Kidney epithelial cell (primary cell): ENCODE measurements at regions not wholly inside any gene's neighbourhood (a gene's known extent, or its start where the extent isn't known, plus 50 kb on each side); places are given as distances from the start of the nearest gene placed in this dataset.

Experiments
- DNase-seq: peaks from one replicate; pipeline ENCODE4 v3.0.0-alpha.2; 2010; ENCODE audit warnings: low read depth
- H3K27me3 ChIP-seq: 2 replicates; pipeline ENCODE4 v1.6.0; 2011; ENCODE audit warnings: low read length; ENCODE audit not compliant: control insufficient read depth, insufficient read depth
- H3K36me3 ChIP-seq: 2 replicates; pipeline ENCODE4 v1.5.1; 2011; ENCODE audit warnings: low read length; ENCODE audit not compliant: control insufficient read depth, insufficient read depth
- H3K4me3 ChIP-seq: 2 replicates; pipeline ENCODE4 v1.5.1; 2011; ENCODE audit warnings: low read depth, mild to moderate bottlenecking, control low read depth, low read length
- TF ChIP-seq, protein P1 (sequence below): IDR thresholded peaks from 2 replicates; pipeline ENCODE4 v1.5.1; 2011; ENCODE audit warnings: mild to moderate bottlenecking, moderate library complexity, low read length, control low read depth, inconsistent platforms; ENCODE audit not compliant: insufficient read depth, poor library complexity, severe bottlenecking

- no peaks in the 10 kb centered on the region for H3K36me3 ChIP-seq
- TF ChIP-seq, protein P1, sequence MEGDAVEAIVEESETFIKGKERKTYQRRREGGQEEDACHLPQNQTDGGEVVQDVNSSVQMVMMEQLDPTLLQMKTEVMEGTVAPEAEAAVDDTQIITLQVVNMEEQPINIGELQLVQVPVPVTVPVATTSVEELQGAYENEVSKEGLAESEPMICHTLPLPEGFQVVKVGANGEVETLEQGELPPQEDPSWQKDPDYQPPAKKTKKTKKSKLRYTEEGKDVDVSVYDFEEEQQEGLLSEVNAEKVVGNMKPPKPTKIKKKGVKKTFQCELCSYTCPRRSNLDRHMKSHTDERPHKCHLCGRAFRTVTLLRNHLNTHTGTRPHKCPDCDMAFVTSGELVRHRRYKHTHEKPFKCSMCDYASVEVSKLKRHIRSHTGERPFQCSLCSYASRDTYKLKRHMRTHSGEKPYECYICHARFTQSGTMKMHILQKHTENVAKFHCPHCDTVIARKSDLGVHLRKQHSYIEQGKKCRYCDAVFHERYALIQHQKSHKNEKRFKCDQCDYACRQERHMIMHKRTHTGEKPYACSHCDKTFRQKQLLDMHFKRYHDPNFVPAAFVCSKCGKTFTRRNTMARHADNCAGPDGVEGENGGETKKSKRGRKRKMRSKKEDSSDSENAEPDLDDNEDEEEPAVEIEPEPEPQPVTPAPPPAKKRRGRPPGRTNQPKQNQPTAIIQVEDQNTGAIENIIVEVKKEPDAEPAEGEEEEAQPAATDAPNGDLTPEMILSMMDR, result no peak
- no peak for DNase-seq
- no peaks in the 10 kb centered on the region for H3K27me3 ChIP-seq
- H3K4me3 ChIP-seq, result no peak overlapping the region
Measured at GRCh38 chr12:45601390-45601789, 128.1 kb upstream of the ARID2 start.

DNA sequence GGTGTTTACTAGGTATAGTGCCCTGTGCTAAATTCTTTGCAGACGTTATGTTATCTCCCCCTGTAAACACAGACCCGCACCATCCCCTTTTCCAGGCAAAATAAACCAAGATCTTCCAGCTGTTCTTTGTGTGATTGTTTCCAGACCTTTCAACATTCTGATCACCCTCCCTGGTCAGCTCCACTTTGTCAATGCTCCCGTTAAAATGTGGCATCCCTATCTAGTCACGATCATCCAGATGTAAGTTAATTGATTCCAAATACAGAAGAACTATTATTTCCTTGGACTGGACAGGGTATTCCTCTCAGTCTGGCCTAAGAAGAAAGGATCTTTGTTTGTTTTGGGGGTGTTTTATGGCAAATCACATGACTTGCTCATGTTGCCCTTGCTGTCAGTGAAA, 127.6 kb upstream of the ARID2 start:
- DNase-seq, result no peak
- Histone ChIP-seq H3K4me3 (no peak overlapping the region), H3K36me3 (no peaks in the 10 kb centered on the region), H3K27me3 (no peaks in the 10 kb centered on the region)
- TF ChIP-seq, protein P1, result no peak

- Histone ChIP-seq H3K4me3 (no peak overlapping the region), H3K36me3 (no peaks in the 10 kb centered on the region), H3K27me3 (no peaks in the 10 kb centered on the region)
- TF ChIP-seq, protein P1, result no peak
- DNase-seq, result no peak
Measured at GRCh38 chr12:45605624-45606023, 123.9 kb upstream of the ARID2 start.

GRCh38 chr12:45611061-45611460, 118.4 kb upstream of the ARID2 start:
- TF ChIP-seq, protein P1, result no peak
- Histone ChIP-seq H3K36me3 (no peaks in the 10 kb centered on the region), H3K27me3 (no peaks in the 10 kb centered on the region), H3K4me3 (no peak overlapping the region)
- no peak for DNase-seq

GRCh38 chr12:45611495-45611894, 118.0 kb upstream of the ARID2 start:
- TF ChIP-seq, protein P1, result no peak

GRCh38 chr12:45612044-45612794, 117.3 kb upstream of the ARID2 start:
- no peak for DNase-seq
- no peak overlapping the region for H3K4me3 ChIP-seq
- TF ChIP-seq, protein P1, result no peak
- H3K36me3 ChIP-seq, result no peaks in the 10 kb centered on the region
- no peaks in the 10 kb centered on the region for H3K27me3 ChIP-seq

More at GRCh38 chr12:45611495-45611894, 118.0 kb upstream of the ARID2 start:
- H3K4me3 ChIP-seq, result no peak overlapping the region
- DNase-seq, result no peak
- no peaks in the 10 kb centered on the region for H3K27me3 ChIP-seq
- no peaks in the 10 kb centered on the region for H3K36me3 ChIP-seq
